ENCODE measurements at regions not wholly inside any gene's neighbourhood (a gene's known extent, or its start where the extent isn't known, plus 50 kb on each side); places are given as distances from the start of the nearest gene placed in this dataset.

DNA sequence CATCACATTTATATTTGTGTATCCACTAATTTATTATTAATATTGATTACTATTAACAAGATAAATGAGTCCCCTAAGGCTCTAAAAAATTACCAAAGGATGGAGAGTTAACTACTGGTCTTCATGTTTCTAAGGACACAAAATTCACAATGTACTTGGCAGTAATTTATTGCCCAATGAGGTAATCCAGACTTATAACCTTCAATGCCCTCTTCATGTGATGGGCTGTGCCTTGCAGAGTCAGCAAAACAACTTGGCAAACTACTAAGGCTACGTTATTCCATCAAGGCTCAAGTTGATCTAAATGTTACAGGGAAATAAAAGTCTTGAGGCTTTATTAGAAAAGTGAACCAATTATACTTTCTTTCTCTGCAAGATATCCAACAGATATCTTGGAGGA lies 804.9 kb upstream of the NXPH2 start:
- no peak for TF ChIP-seq POLR2AphosphoS5 (IDR thresholded peaks at IDR 0.05; ENCODE audit: low read depth, low read length)
- TF ChIP-seq FOXM1 (IDR thresholded peaks at IDR 0.05; ENCODE audit: low read depth), result no peak
- no peak for TF ChIP-seq NFIC (IDR thresholded peaks at IDR 0.05; ENCODE audit: borderline replicate concordance)
- TF ChIP-seq, protein P1, sequence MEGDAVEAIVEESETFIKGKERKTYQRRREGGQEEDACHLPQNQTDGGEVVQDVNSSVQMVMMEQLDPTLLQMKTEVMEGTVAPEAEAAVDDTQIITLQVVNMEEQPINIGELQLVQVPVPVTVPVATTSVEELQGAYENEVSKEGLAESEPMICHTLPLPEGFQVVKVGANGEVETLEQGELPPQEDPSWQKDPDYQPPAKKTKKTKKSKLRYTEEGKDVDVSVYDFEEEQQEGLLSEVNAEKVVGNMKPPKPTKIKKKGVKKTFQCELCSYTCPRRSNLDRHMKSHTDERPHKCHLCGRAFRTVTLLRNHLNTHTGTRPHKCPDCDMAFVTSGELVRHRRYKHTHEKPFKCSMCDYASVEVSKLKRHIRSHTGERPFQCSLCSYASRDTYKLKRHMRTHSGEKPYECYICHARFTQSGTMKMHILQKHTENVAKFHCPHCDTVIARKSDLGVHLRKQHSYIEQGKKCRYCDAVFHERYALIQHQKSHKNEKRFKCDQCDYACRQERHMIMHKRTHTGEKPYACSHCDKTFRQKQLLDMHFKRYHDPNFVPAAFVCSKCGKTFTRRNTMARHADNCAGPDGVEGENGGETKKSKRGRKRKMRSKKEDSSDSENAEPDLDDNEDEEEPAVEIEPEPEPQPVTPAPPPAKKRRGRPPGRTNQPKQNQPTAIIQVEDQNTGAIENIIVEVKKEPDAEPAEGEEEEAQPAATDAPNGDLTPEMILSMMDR (IDR thresholded peaks at IDR 0.05), result no peak
- no peak for TF ChIP-seq EZH2phosphoT487 (IDR thresholded peaks at IDR 0.05; ENCODE audit: borderline replicate concordance, low read depth)
- TF ChIP-seq FOSL2 (IDR thresholded peaks at IDR 0.05; ENCODE audit: borderline replicate concordance, low read depth), result no peak
- no peak for TF ChIP-seq RCOR1 (IDR thresholded peaks at IDR 0.05; ENCODE audit: low read length)

Data from SK-N-SH (cell line).